ENCODE measurements at regions not wholly inside any gene's neighbourhood (a gene's known extent, or its start where the extent isn't known, plus 50 kb on each side); places are given as distances from the start of the nearest gene placed in this dataset.

- DNase-seq (ENCODE audit: low spot score) (no peak), ATAC-seq (no peak)
- Histone ChIP-seq H3K4me1 (ENCODE audit: insufficient read depth) (no peaks in the 10 kb centered on the region), H3K79me2 (replicated peaks; ENCODE audit: insufficient read depth) (no peaks in the 10 kb centered on the region), H4K20me1 (replicated peaks; ENCODE audit: insufficient read depth) (no peaks in the 10 kb centered on the region), H3K27ac (ENCODE audit: low read depth) (no peak overlapping the region), H3K4me2 (no peak overlapping the region), H3K36me3 (ENCODE audit: insufficient read depth) (no peaks in the 10 kb centered on the region), H3K27me3 (ENCODE audit: insufficient read depth) (no peaks in the 10 kb centered on the region), H3K4me3 (no peak overlapping the region), H3K9me2 (ENCODE audit: insufficient read depth) (no peaks in the 10 kb centered on the region), H2AFZ (no peak overlapping the region), H3F3A (replicated peaks; ENCODE audit: low read depth) (no peaks in the 10 kb centered on the region)
- no peaks in the 10 kb centered on the region for H3K4me1 Mint-ChIP-seq
- no peaks in the 10 kb centered on the region for H3K27me3 Mint-ChIP-seq (ENCODE audit: insufficient read depth, low read depth, poor library complexity)
- peaks cover 84% of the 10 kb centered on the region for H3K9me3 Mint-ChIP-seq
- H3K36me3 Mint-ChIP-seq (ENCODE audit: low read depth) = peaks cover 12% of the 10 kb centered on the region
- TF ChIP-seq REST (IDR thresholded peaks at IDR 0.05; ENCODE audit: unreplicated experiment) (no peak), JUNB (IDR thresholded peaks at IDR 0.05; ENCODE audit: unreplicated experiment) (no peak), ZNF114 (CRISPR knock-in tag; IDR thresholded peaks at IDR 0.05) (no peak), CTCF (conservative IDR thresholded peaks at IDR 0.05; ENCODE audit: low read depth in 2 of 2) (no peak), EZH2 (IDR thresholded peaks at IDR 0.05; ENCODE audit: low read depth, unreplicated experiment) (no peak), EZH2phosphoT487 (IDR thresholded peaks at IDR 0.05; ENCODE audit: unreplicated experiment) (no peak), ZNF331 (CRISPR knock-in tag; IDR thresholded peaks at IDR 0.05; ENCODE audit: low read depth) (no peak), CREB1 (CRISPR knock-in tag; IDR thresholded peaks at IDR 0.05; ENCODE audit: low read depth) (no peak), STAT1 (IDR thresholded peaks at IDR 0.05; ENCODE audit: unreplicated experiment) (no peak), POLR2AphosphoS5 (IDR thresholded peaks at IDR 0.05; ENCODE audit: low read depth) (no peak), NANOG (IDR thresholded peaks at IDR 0.05; ENCODE audit: borderline replicate concordance) (no peak), ZNF462 (CRISPR knock-in tag; IDR thresholded peaks at IDR 0.05) (no peak), ETS1 (IDR thresholded peaks at IDR 0.05) (no peak)
- H3K27ac Mint-ChIP-seq = no peak overlapping the region
- H3K4me3 Mint-ChIP-seq = no peak overlapping the region
Observed at GRCh38 chrX:144627947-144628346, 619.4 kb upstream of the SPANXN1 start.
